Fibroblast of the aortic adventitia (primary cell): ENCODE measurements at regions not wholly inside any gene's neighbourhood (a gene's known extent, or its start where the extent isn't known, plus 50 kb on each side); places are given as distances from the start of the nearest gene placed in this dataset.

ENCODE experiments used
- DNase-seq: peaks from one replicate; pipeline ENCODE4 v3.0.0-alpha.2; 2010; ENCODE audit warnings: low read depth
- H3K4me3 ChIP-seq: 2 replicates; pipeline ENCODE4 v1.5.1; 2011; ENCODE audit warnings: low read depth, mild to moderate bottlenecking, control low read depth, low read length, moderate library complexity
- CTCF ChIP-seq: IDR thresholded peaks from 2 replicates; pipeline ENCODE4 v1.5.1; 2011; ENCODE audit warnings: mild to moderate bottlenecking, low read length, control low read depth, inconsistent platforms; ENCODE audit not compliant: insufficient read depth

GRCh38 chr15:70463453-70463834, 299.9 kb downstream of the UACA start:
- no peak for TF ChIP-seq CTCF
- no peak overlapping the region for H3K4me3 ChIP-seq
- DNase-seq: peak; percentile 10

GRCh38 chr15:70461992-70462391, 301.4 kb downstream of the UACA start:
- no peak overlapping the region for H3K4me3 ChIP-seq
- no peak for DNase-seq
- no peak for TF ChIP-seq CTCF

GRCh38 chr15:70461017-70461416, 302.3 kb downstream of the UACA start:
- TF ChIP-seq CTCF: no peak
- H3K4me3 ChIP-seq: no peak overlapping the region
- DNase-seq: peak; percentile 75

GRCh38 chr15:70459312-70459711, 304.0 kb downstream of the UACA start:
- TF ChIP-seq CTCF: no peak
- DNase-seq: no peak
- no peak overlapping the region for H3K4me3 ChIP-seq

- TF ChIP-seq CTCF: no peak
- H3K4me3 ChIP-seq: no peak overlapping the region
- no peak for DNase-seq
These were observed 309.6 kb downstream of the UACA start for GRCh38 chr15:70453766-70454165.

- no peak for TF ChIP-seq CTCF
- no peak for DNase-seq
- no peak overlapping the region for H3K4me3 ChIP-seq
These were observed 310.1 kb downstream of the UACA start for GRCh38 chr15:70453238-70453637.

GRCh38 chr15:70451821-70452653, 311.3 kb downstream of the UACA start:
- TF ChIP-seq CTCF: no peak
- no peak for DNase-seq
- H3K4me3 ChIP-seq: no peak overlapping the region
